Tongue (tissue), 1 donor: ENCODE measurements at regions not wholly inside any gene's neighbourhood (a gene's known extent, or its start where the extent isn't known, plus 50 kb on each side); places are given as distances from the start of the nearest gene placed in this dataset.
"Not testable (repeated sequence)": the region's sequence is repeated elsewhere in the genome, so short reads cannot be mapped to it uniquely, and the experiment has no call there.

Source experiments
- DNase-seq: peaks from one replicate; pipeline ENCODE4 v3.0.0-alpha.2; 2015

DNA sequence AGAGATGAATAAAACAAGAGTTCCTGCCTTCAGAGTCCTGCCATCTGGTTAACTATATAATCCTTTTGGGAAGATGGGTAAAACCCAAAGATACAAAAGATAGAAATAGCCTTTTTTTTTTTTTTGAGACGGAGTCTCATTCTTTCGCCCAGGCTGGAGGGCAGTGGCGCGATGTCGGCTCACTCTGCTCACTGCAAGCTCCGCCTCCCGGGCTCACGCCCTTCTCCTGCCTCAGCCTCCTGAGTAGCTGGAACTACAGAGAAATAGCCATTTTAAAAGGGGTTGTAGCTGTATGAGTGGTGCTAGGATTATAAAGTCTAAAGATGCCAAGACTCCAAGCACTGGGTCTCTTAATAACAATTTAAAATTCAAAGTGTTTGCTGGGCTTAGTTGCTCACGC lies 97.2 kb downstream of the KDR start:
- DNase-seq, result no peak

DNA sequence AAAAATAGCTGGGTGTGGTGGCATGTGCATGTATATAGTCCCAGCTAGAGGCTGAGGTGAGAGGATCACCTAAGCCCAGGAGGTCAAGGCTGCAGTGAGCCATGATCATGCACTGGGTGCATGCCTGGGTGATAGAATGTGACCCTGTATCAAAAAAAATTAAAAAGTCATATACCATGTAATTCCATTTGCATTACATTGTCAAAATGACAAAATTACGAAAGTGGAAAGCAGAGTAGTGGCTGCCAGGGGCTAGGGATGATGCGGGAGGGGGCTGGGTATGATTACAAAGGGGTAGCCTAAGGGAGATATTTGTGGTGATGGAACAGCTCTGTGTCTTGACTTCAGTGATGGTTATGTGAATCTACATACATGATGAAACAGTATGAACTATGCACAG lies 97.8 kb downstream of the KDR start:
- DNase-seq, result no peak

DNA sequence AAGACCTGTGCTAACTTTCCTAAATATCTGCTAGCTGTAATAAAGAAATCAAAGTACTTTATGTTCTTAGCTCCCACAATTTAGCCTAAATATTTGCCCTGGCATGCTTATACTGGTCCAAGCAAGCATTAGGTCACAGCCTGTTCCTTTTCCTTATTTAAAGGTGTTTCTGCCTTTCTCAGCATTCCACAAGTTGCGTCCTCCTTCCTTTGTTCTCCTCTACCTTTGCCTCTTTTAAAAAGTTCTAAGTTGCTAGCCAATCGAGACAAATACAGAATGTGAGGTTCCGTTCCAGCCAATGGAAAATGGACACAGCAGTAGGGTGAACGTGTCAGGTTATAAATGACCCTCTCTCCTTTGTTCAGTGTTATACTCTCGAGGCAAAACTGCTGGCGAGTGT lies 99.9 kb downstream of the KDR start:
- not testable (repeated sequence) for DNase-seq

DNA sequence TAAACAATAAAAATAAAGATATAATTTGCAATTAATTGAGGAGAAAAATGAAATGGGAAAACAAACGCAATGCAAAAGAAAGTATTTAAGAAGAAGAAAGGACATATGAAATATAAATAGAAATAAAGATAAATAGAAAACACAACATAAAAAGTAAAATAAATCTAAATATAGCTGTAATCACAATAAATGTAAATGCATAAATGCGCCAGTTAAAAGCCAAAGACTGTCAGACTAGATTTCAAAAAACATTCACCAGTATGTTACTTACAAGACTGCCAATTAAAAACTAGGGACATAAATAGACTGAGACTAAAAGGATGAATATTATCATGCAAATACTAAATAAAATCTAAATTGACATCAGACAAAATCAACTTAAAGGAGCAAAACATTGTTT lies 102.4 kb downstream of the KDR start:
- DNase-seq, result no peak

DNA sequence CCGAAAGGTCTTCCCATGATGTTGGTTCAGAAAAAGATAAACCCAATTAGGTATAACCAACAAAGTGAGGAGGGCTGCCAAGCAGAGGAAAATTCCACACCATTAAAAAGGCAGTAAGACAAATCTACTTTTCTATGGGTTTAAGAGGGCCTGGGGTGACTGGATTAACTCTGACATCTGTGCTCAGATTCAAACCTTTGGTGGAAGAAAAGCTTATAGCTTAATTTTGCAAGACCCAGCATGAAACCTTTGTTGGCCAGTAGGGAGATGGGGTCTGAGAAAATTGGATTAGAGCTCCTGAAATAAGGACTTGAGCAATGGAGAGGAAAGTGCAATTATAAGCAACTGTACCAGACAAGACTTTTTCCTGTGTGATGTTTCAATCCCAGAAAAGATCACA lies 104.2 kb downstream of the KDR start:
- DNase-seq, result no peak

DNA sequence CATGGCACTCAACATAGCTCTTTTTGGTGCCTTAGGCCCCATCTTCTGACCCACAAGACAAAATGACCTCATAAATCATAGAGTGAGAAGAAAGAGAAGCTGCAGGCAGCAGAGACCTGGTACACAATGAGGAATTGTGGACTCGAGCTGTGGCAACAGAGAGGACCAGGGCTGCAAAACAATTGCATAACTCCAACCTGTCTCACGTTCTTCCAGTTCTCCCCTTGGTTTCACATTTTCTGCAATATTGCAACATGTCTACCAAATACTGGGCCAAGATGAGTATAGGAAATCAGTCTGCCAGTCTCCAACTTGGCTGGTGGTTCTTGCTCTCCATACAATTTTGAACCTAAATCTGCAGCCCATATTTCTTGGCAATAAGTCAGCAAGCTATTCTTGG lies 105.3 kb downstream of the KDR start:
- no peak for DNase-seq

DNA sequence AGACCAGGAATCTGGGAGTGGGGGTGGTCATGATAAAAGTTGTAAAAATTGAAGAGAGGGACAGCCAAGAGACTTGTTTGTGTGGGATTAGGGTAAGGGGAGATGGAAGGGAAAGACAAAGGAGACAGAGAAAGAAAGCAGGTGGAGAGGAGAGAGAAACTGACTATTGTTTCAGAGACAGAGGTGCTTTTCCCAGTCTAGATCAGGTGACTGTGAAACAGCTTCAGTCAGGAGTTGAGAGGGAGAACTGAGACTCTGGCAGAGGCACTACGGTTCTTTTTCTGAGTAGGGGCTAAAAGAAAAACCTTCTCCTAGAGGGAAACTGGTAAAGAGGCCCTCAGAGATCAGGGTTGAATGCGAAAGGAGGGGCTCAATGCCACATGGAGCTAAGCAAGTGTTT lies 106.4 kb downstream of the KDR start:
- no peak for DNase-seq

DNA sequence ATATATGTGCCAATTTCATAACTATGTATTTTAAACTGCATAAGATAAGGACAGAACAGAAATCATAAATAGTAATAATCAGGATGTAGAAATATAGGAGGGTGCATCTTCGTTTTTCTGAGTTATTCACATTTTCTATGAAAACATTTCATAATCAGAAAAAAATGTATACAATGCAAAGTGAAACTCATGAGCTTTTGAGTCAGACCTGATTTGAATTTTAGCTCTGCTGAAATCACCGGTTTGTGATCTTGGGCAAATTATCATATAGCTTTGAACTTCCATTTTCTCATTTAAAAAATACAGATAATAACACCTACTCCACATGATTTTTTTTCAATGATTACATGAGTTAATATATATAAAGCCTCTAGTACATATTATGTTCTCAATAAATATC lies 106.9 kb downstream of the KDR start:
- no peak for DNase-seq

DNA sequence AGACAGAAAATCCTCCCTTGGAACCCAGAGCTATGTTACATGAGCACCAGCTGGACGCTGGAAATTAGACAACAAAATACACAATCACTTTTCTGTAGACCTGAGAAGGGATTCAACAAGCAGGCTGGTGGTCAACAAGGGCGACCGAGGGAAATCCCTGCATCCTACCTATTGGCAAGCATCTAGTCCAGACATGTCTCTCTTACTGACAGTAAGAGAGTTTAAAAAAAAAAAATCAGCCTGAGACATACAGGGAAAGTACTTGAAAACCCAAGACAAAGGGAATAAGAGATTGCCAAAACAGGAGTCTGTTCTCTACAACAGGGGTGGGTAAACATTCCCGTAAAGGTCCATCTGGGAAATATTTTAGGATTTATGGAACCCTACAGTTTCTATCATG lies 108.0 kb downstream of the KDR start:
- DNase-seq, result no peak

DNA sequence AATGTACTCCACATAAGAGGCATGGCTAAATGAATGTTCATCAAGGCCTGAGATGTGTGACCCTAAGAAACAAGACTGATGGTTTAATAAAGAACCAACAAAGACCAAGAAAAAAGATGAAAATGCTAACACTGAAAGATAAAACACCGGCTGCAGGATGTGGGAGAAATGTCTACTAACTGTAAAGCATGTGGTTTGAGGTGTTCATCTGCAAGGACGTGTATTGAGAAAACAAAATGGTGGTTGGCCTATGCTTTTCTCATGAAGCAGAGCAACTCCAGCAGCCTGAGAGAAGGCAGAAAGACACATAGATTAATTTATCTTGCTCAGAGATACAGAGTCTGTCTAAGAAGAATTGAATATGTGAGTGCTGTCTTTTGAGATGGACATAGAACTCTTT lies 109.3 kb downstream of the KDR start:
- no peak for DNase-seq

DNA sequence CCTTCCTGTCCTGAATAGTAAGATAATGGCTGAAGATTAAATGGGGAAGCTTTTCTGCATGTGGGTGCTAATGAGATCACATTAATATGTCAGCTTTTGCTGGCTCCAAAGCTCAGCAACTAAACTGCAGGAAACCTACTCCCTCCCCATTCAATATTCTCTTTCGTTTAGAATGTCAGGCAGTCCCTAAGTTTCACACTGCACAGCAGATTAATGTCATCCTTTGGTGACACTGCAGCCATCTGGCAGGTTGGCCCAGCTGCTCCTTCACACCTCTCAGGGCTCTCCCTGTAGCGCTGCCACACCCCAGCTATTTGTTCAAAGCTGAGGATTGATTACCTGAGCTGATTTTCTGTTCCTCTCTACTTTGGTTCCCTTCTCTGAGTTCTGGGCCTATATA lies 110.5 kb downstream of the KDR start:
- DNase-seq, result no peak

DNA sequence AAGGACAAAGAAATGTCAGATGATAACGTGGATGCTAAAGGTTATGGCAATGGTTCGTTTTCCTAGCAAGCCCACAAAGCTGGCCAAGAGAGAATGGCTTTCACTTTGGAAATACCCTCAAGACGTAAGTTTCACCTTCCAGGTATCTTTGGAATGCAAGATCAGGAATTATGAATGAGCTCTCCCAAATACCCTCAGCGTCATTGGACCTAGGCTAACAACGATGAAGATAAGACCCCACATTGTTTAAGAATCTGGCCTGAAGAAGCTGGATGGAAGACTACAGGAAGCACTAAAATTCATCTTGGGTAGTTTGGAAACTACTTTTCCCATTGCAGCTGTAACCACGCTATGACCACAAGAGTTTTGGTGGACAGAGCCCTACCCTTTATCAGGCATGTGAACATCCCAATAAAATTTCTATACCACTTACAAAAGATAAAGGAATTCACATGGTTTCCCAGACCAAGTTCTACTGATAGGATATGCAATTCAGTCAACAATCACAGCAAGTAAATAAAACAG lies 111.9 kb downstream of the KDR start:
- no peak for DNase-seq

DNA sequence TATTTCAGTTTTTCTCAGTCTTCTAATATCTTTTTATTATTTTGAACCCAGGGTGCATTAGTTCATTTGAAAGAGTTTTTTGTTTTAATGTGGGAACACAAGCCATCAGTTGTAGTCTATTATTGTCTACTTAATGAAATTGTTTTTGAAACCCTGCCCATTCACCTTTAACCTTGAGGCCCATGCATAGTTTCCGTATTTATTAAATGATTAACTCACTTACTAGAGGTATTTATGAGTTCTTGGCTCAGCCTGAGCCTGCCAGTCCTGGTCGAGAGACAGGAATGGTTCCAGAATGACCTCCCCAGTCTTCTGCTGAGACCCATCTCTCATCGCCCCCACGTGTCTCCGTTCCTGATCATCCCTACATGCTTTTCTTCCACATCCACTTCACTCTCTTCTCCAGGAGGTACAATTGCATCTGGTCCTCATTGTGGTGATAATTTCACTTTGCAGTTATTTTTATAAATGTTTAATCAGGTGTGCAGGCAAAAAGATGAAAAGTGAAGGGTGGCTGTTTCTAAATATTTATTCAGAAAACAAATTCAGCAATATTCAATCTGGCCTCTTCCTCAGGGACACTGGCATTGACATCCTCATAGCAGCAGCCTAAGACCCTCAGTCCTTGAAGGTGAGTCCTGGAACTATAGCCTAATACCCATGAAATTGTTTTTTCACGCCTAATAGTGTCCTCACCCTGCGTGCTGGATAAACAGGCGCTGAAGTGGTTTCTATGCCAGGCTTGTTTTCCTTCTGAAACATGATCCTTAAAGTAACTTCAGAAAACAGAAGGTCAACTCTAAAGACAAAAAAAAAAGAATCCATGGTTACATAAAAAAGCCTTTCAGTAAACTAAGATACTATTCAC lies 112.8 kb downstream of the KDR start:
- no peak for DNase-seq

DNA sequence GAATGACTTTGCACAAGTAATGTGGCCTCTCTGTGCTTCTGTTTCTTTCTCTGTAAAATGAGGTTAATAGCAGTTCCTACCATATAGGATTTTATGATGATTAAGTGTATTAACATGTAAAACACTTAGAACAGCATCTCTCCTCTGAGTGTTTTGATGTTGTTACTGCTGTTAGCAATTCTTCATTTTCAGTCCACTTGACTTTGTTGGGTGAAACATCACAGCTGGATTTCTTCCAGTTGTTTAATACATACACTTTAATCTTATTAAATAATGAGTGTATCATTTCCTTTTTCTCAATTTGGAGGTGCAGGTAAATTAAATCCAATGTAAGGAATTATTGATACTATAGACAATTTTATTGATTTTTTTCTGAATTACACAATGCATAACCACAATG lies 113.6 kb downstream of the KDR start:
- DNase-seq, result no peak

DNA sequence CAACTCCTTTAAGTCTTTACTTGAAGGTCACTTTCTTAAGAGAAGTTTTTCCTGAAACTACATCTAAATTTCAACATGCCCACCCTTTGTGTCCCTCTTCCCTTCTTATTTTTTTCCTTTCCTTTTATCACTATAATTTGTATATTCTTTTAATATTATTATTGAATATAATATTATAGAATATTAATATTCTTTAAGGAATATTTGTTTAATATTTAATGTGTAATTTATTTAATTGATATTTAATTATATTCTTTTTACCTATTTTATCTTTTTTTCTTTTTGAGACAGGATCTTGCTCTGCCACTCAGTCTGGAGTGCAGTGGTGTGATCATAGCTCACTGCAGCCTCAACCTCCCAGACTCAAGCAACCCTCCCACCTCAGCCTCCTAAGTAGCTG lies 114.8 kb downstream of the KDR start:
- DNase-seq, result no peak

DNA sequence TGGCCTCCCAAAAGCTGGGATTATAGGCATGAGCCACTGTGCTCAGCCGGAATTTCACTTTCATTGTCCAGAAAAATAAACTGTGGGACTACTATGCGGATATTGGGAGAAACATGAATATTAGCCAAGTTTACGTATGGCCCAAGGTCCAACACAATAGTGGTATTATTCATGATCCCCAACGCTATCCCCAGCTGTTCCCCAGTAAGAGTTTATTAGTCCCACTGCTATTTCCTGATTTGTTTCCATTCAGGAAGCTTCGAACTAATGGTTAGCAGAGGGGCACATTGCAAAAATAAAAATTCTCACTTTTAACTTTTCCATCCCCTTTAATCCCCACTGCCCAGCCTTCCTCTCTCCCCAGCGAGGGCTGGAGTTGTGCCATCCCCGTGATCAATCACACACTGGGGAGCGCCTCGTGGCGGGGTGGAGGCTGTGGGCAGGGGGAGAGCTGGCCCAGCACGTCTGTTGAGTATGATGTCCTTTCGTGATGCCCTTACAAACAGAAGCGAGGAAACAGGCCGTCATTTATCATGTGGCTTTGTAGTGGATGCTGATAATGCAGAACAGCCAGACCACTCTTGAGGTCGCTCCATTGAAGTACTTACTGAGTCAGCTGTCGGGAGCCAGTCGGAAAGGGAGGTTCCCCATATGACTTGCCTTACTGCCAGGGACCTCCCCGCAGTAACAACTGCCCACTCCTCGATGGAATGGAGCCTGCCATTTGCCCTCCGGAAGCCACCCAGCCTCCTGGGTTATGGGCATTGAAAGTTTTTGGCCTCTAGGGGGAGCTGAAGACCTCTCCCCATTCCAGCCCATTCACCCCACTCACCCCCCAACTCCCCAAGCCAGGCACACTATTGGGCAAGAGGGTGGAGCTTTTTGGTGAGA lies 117.0 kb downstream of the KDR start:
- DNase-seq, result no peak

DNA sequence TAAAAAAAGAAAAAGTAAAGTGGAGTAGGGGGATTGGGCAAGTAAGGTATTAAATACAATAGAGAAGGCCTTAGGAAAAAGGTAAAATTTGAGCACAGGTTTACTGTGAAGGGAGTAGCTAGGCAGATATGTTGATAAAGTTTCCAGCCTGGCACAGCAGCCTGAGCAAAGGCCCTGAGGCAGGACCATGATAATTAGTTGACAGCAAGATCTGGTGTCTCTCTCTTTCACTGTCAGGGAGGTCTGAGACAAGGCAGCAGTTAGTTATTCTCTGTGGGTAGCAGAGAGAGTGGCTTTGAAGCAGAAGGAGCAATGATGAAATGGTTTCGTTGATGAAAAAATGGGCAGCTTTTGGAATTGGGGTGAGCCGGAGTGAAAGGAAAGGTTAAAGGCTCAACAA lies 119.5 kb downstream of the KDR start:
- no peak for DNase-seq

DNA sequence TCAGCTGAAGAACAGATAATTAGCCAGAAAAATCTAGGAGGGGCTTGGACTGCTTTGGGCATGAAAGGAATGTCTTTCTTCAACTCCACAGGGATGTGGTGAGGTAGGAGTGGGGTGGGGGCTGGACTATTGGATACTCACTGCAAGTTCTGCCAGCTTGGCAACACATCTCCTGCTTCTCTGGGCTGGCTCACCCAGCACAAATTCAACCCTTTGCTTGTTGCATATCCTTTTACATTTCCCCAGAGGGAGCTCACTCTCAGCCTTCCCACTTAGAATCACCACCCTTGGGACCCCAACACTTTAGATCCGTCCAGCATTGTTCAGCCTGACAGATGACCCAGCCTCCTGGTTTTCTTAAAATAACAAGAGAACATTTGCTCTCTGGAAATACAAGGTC lies 120.6 kb downstream of the KDR start:
- DNase-seq, result no peak

DNA sequence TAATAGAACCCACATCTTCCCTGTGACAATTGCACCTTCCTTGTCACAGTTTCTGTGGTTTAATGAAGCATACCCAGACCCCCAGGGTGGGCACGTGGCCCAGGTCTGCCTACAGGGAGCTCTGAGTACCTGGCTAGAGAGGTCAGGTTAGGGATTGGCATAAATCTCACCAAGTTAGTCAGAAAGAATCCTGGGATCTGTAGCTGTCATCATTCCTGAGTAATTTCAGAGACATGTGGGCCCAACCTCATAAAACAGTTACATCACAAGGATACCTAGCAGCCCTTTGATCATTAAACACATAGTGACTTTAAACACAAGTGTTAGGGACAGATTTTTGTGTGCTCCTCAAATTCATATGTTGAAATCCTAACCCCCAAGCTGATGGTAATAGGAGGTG lies 123.0 kb downstream of the KDR start:
- DNase-seq, result no peak

DNA sequence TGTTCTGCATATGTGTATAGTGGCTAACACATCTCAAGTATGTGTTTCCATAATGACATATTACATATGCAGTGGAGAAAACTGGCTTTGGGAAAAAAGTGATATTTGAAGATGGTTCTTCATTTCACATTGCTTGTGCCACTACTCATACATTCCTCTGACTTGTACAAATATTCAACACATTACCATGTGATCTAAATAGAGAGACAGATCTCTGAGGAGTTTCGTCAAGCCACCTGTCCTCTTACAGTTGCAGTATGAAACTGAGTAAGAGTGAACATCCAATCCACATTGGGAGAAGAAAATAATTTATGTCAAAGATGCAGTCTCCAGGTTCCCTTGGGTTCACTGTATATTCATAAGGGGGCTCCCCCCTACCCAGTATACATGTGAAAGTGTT lies 123.9 kb downstream of the KDR start:
- DNase-seq, result no peak

DNA sequence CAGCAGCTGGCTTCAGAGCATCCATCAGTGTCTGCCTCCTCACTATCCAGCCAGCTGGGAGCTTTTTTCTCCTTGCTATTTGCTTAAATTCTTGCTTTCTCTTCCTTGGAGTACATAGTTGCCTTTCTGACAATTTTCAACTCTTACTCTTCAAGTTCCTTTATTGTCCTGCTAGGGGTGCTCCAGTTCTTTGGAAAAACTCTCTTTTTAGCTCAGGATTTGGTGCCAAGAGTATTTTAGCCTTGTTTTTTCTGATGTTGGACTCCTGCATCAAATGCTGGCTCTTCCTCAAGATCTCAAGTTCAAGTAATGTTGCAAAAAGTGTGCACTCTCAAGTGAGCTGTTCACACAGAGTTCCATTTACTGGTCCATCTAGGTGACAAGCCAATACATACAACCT lies 126.4 kb downstream of the KDR start:
- peak; percentile 63 for DNase-seq

DNA sequence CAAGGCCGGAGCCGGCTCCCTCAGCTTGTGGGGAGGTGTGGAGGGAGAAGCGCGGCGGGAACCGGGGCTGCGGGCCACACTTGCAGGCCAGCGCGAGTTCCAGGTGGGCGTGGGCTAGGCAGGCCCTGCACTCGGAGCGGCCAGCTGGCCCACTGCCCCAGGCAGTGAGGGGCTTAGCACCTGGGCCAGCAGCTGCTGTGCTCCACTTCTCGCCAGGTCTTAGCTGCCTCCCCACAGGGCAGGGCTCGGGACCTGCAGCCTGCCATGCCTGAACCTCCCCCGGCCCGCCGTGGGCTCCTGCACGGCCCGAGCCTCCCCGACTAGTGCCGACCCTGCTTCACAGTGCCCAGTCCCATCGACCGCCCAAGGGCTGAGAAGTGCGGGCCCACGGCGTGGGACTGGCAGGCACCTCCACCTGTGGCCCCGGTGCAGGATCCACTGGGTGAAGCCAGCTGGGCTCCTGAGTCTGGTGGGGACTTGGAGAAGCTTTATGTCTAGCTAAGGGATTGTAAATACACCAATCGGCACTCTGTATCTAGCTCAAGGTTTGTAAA lies 131.8 kb downstream of the KDR start:
- DNase-seq, result not testable (repeated sequence)

DNA sequence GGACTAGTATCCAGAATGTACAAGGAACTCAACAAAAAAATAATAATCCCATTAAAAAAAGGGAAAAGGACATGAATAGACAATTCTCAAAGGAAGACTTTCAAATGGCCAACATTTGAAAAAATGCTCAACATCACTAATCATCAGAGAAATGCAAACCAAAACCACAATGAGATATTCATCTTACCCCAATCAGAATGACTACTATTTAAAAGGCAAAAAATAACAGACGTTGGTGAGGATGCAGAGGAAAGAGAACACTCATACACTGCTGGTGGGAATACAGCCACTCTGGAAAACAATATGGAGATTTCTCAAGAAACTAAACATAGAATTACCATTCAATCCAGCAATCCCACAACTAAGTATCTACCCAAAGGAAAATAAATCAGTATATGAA lies 133.1 kb downstream of the KDR start:
- no peak for DNase-seq
